HG02885 (cell line): ENCODE measurements at regions not wholly inside any gene's neighbourhood (a gene's known extent, or its start where the extent isn't known, plus 50 kb on each side); places are given as distances from the start of the nearest gene placed in this dataset.
"Not testable (repeated sequence)": the region's sequence is repeated elsewhere in the genome, so short reads cannot be mapped to it uniquely, and the experiment has no call there.

Experiments
- ATAC-seq: cut with Tn5 transposase; IDR thresholded peaks from one replicate; pipeline ENCODE4 v1.9.1; 2021; ENCODE audit warnings: mild to moderate bottlenecking; ENCODE audit not compliant: unreplicated experiment, poor library complexity

DNA sequence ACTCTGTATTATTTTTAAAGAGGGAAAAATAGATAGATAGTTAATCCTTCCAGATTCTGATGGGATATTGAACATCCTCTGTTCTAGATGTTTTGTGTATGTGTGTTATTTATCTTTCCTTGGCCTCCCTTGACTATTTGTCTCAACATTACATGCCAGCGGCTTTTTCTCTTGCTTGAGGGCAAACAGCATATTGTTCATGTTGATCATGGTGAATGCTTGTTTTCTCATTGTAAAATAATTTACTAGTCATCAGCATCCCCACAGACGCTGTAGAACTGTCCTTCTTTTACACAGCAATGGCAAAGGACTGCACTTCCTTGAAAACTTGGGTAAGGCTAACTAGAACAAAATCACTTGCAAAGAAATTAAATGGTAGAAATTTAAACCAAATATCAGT, 1376.4 kb upstream of the GOT2 start:
- no peak for ATAC-seq

DNA sequence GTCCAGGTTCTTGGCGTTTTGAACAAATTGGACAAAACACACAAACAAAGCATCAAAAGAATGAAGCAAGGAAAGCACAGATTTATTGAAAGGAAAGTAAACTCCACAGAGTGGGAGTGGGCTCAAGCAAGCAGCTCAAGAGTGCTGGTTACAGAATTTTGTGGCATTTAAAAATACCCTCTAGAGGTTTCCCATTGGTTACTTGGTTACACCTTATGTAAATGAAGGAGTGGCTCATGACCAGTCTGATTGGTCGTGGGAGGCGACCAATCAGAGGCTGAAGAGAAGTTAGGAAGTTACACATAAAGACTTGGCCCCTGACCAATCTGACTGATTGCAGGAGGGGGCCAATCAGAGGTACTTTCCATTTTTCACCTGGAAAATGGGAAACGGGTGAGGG, 1373.8 kb upstream of the GOT2 start:
- no peak for ATAC-seq

DNA sequence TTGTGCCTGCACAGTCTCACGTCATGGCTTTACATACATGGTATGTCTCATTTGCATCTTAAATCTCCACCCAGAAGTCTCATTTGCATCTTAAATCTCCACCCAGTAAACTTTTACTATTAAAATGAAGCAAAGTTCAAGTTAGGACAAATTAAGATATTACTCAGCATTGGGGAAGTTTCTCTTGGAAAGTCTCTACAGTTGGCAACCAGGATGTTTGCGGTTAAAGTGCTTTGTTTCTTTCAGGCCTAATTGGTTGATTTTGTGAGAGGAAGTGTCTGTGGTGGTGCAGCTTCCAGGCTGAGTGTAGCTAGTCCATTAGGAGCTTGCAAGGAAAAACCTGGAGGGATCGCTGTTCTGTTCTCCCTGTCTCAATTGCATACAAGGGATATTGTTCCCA, 1373.3 kb upstream of the GOT2 start:
- ATAC-seq, result no peak

DNA sequence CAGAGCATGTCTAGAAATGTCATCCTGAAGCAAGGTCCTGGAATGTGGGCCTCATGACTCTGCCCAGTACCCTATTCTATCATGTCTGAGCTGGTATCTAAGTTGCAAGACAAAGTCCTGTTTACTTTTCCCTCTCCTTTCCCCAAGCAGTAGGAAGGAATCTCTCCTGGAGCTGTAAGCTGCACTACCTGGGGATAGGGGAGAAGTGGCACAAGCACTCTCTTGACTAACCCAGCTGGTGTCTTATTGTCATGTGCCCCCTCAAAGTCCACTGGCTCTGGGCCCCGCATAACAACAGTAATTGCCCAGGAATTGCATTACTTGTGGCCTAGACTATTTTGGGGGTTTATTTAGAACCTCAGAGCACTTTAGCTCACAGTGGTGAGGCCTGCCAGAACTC, 1366.3 kb upstream of the GOT2 start:
- no peak for ATAC-seq

DNA sequence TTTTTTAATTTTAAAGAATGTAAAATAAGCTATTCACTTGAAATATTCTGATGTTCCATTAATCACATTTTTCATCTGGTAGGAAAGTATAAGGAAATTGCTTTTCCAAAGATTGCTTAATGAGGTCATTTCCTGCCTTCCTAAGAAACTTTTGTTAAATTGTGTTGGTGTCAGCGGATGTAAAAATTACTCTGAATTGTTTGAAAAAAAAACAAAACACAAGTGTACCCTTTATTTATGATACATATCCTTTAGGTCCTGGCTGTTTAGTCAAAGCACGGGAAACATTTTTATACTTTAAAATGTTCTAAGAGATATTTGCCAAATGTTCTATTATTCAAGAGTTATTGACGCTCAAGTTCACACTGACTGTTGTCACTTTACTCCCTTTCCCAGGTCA, 1357.4 kb upstream of the GOT2 start:
- no peak for ATAC-seq

DNA sequence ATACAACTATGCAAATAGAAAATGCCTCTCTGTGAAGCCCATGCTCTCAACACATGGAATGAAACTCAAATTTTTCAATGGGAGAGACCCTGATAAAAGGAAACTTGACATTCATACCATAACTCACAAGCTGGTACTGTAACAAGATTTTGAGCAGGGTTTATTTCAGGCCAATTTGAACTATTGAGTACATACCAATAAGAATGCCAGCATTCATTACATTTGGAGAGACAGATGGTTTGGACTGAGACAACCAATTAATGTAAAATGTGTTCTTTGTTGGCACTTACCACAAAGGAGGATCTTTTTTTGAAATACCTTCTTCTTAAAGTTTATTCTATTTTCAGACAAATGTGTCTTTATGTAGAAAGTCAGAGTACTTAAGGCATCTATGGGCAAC, 1357.0 kb upstream of the GOT2 start:
- ATAC-seq, result no peak

DNA sequence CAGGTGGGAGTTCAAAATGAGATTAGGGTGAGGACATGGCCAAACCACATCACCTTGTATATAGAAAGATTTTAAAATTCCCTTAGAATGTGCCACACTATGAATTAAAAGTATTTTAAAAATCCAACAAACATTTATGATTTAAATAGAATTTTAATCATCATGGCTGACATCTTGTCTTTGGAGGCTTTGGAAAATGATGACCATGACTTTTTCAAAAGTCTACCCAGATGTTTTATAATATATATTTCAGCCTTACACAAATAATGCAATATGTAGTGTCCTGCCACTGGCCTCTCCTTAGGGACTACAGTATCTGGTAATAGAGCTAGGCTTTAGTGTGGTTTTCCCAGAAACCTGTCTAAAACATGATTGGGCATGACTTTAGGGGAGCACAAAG, 1353.4 kb upstream of the GOT2 start:
- no peak for ATAC-seq

DNA sequence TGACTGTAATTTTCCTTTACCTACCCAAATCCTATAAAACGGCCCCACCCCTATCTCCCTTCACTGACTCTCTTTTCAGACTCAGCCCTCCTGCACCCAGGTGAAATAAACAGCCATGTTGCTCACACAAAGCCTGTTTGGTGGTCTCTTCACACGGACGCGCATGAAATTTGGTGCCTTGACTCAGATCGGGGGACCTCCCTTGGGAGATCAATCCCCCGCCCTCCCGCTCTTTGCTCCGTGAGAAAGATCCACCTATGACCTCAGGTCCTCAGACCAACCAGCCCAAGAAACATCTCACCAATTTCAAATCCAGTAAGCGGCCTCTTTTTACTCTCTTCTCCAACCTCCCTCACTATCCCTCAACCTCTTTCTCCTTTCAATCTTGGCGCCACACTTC, 1344.7 kb upstream of the GOT2 start:
- ATAC-seq, result not testable (repeated sequence)

DNA sequence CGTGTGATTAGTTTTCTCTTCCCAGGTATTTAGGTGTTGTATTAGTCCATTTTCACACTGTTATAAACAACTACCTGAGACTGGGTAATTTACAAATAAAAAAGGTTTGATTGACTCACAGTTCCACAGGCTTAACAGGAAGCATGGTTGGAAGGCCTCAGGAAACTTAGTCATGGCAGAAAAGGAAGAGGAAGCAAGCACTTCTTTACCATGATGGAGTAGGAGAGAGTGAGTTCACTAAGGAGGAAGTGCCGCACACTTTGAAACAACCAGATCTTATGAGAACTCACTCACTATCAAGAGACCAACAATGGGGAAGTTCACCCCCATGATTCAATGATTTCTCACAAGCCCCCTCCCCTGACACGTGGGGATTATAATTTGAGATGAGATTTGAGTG, 1343.7 kb upstream of the GOT2 start:
- no peak for ATAC-seq

DNA sequence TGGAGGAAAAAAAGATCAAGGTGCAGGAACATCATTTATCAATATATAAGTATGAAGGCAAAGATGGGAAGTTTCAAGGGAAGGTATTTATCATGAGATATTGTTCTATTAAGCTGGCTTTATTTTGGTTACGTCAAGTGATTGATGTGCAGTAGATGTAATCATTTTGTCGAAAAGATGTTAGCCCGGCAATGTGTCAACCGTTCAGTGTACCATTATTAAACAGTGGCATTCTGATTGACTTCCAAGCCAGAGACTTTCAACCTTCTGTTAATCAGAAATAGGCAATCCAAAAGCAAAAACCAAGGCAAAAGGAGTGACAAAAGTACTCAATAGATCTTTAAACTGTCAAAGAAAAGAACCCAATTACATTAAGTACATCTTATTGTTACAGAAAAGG, 1340.3 kb upstream of the GOT2 start:
- ATAC-seq, result no peak

DNA sequence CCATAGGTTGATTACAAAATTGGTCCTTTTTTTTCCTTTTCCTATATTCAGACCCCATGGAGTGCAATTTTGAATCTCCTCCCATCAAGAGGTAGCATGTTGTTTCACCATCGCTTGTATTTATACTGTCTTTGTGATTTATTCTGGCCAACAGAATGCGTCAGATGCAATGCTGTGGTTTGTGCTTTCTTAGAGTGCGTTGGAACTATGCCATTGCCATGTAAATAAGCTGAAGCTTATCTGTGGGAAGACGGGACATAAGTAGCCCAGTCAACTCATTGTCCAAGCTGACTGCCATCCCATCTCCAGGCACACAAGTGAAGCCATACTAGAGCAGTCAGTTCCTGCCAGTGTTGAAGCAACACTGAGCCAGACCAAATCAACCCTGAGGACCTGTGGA, 1339.3 kb upstream of the GOT2 start:
- ATAC-seq, result no peak

DNA sequence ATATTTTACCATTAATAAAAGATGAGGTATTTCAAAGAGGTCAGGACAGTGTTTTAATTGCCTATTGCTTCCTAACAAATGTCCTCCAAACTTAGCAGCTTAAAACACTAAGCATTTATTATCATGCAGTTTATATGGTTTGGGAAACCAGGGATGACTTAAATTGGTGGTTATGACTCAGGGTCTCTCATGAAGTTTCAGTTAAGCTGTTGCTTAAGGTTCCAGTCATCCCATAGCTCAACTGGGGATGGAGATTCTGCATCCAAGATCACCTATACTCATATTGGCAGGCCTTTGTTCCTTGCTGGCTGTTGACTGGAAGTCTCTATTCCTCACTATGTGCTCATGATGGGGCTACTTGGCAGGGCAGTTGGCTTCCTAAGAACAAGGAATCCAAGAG, 1329.9 kb upstream of the GOT2 start:
- no peak for ATAC-seq

DNA sequence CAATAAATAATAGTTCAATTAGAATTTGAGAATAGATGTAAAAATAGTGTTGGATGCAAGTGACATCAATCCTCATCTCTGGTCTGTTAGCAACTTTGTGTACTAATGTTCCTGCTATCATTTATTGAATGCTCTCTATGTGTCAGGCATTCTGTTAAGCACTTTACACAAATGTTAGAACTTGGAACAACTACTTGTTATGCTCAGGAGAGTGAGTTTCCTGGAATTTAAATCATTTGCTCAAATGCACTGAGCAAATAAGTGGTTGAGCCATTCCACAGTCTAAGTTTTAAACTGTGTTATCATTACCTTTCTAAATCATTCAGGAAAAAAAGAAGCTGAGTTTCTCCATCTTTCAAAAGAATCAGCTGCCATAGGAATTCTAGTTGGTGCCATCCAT, 1327.3 kb upstream of the GOT2 start:
- ATAC-seq, result no peak

DNA sequence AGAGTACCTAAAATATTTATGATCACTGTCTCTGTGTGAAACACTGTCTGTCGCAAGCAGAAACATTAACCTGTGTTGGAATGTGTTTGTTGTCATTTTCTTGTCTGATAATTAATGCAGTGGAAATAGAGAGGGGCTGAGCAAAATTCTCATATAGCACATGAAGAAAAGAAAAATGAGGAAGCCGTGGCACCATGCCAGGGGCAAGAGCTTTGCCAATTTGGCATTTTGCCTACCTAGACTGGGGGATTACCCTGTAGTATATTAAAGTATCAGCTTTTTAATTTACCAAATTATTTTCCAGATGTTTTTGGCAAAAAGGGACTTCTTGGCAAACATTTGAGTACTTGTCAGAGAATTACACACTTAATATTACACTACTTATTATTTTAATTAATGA, 1326.6 kb upstream of the GOT2 start:
- no peak for ATAC-seq

DNA sequence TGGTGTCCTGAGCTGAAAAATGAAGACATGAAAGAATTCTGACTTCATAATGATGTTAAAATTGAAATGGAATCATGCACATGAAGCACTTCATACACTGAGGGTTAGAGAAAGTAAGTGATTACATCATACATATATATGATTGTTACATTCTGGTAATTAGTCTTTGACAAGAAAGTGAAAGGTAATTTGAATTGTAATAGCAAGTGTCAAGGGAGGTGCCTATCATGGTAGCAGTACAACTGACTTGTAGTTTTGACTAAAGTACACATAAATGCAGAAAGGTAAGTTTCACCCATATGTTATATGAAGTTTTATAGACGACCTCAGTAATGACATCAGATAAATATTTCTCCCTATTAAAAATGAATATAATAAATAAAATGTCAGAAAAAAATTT, 1325.0 kb upstream of the GOT2 start:
- no peak for ATAC-seq

DNA sequence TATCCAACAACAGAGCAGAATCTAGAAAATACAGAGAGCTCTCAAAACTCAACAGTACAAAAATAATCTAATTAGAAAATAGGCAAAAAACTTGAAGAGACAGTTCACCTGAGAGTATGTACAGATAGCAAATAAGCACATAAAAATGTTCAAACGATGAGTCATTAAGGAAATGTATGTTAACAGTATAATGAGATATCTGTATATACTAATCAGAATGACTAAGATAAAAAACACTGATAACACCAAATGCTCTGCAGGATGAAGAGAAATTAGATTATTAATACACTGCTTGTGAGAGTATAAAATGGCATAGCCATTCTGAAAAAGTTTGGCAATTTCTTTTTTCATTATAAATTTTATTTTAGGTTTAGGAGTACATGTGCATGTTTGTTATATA, 1307.6 kb upstream of the GOT2 start:
- ATAC-seq, result no peak

DNA sequence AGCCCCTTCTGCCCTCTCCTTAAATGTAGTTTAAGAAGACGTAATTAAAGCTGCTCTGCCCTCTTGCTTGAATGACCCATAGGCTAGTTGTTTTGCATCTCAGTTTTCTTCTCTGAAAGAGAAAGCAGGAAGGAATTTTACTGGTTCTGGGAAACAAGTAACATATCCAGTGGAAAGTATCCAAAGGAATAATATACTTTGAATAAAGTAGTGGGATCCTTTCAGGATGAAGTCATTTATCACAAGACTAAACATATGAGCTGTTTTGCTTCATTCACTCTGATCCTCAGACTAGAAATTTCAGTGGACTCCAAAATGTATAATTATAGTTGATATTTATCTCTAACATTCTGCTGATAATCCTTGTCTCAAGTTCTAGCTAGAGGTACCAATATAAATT, 1297.6 kb upstream of the GOT2 start:
- no peak for ATAC-seq

DNA sequence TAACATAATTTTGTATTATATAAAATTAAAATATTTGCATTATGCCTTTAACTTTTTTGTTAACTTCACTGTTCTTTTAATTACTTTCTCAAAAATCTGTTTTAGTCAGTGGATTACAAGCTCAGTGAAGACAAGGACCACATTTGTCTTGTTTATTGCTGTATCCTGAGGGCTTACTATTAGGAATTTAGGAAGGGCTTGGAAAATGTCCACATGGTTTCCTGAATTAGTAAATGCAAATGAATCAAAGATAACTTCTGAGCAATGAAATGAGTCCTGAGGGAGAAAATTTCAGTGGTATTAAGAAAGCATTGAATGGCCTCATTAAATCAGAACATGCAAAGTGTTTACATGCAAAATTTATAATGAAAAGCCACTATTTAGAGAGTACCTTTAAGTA, 1293.2 kb upstream of the GOT2 start:
- no peak for ATAC-seq

DNA sequence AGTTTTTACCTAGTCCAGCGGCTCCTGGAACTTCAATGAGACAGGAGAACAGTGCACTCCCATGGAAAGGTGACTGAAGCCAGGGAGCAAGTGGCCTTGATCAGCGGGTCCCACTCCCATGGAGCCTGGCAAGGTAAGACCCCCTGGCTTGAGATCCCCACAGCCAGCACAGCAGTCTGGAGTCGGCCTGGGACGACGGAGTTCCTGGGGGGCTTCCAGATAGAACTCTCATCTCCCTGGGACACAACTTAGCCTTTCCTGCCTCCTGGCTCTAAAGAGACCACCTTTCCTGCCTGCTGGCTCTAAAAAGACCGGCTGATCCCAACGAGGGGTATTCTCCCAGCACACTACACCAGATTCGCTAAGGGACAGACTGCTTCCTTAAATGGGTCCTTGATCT, 1279.0 kb upstream of the GOT2 start:
- no peak for ATAC-seq

DNA sequence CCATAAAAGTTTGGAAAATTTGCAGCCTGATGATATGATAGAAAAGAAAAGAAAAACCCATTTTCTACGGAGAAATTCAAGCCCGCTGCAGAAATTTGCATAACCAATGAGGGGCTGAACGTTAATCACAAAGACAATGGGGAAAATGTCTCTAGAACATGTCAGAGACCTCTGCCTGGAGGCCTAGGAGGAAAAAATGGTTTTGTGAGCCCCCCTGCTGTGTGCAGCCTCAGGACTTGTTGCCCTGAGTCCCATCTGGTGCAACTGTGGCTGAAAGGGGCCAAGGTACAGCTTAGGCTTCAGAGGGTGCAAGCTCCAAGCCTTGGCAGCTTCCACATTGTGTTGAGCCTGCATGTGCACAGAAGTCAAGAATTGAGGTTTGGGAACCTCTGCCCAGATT, 1267.4 kb upstream of the GOT2 start:
- no peak for ATAC-seq

DNA sequence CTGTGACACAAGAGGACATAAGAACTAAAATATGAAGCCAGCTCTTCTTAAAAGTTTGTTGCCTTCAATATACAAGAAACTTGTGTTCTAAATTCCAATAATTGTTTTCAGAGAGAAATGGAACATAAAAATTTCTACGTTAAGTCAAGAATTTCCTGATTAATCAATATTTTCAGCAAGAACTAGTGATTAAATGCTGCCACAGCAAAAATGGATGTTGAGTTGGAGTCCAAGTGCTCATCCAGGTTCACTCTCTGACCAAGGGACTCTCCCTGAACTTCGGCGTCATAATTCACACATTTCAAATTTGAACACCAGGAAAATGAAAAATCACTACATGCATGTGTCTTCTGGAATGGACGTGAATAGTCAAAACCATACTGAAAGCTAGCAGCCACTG, 1263.6 kb upstream of the GOT2 start:
- no peak for ATAC-seq

DNA sequence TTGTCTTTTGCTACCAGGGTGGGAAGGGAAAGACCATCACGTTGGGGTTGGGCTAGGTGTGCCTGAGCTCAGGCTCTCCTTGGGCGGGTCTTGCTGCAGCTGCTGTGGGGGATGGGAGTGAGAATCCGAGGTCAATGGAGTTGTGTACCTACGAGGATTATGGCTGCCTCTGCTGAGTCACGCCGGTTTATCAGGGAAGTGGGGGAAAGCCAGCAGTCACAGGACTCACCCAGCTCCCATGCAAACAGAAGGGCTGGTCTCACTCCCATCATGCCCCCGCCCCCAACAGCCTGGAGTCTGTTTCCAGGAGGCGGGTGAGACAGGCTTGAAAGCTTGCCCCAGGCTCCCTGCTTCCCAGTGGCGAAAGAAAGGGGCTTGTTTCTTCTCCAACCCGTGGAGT, 1259.0 kb upstream of the GOT2 start:
- no peak for ATAC-seq

DNA sequence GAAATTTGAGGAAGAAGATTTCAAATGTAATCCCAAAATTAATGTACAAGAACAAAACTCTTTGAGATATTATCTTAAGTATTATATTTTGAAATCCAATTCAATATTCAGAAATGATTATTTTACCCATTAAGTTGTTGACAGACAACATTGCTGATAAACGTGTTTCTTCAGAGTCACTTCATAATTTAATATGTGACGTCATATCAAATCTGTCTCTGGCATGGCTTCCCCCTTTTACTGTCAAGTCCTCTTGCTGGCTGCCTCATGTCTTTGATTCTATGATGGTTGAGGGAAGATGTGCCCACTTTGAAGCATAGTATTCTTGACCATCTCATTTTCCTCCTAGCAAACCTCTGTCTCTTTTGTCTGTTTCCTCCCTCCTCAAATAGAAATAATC, 1257.1 kb upstream of the GOT2 start:
- no peak for ATAC-seq

DNA sequence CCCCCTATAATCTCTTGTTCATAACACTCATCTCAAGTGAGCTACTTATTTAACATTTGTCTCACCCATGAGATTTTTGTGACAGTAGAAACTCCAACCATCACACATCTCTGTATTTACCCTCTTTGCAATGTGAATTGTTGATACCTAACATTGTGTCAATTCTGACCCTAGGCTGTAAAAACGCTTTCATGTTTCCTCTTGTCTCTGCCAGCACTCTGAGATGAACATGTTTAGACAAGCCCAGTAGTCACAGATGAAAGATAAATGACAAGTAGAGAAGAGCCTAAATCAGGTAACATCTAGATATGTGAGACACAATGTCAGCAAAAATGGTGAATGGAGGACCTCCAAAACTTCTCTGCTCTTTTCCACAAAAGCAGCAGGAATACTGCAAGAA, 1254.5 kb upstream of the GOT2 start:
- no peak for ATAC-seq
